CD4-positive, alpha-beta T cell treated with Interleukin-6 at 100 ng/mL for 8 hours (primary cell): ENCODE measurements at regions not wholly inside any gene's neighbourhood (a gene's known extent, or its start where the extent isn't known, plus 50 kb on each side); places are given as distances from the start of the nearest gene placed in this dataset.

Experiments used
- DNase-seq: peaks from one replicate; pipeline ENCODE4 v3.0.0-alpha.2; 2020; ENCODE audit warnings: mixed read lengths, low spot score

DNA sequence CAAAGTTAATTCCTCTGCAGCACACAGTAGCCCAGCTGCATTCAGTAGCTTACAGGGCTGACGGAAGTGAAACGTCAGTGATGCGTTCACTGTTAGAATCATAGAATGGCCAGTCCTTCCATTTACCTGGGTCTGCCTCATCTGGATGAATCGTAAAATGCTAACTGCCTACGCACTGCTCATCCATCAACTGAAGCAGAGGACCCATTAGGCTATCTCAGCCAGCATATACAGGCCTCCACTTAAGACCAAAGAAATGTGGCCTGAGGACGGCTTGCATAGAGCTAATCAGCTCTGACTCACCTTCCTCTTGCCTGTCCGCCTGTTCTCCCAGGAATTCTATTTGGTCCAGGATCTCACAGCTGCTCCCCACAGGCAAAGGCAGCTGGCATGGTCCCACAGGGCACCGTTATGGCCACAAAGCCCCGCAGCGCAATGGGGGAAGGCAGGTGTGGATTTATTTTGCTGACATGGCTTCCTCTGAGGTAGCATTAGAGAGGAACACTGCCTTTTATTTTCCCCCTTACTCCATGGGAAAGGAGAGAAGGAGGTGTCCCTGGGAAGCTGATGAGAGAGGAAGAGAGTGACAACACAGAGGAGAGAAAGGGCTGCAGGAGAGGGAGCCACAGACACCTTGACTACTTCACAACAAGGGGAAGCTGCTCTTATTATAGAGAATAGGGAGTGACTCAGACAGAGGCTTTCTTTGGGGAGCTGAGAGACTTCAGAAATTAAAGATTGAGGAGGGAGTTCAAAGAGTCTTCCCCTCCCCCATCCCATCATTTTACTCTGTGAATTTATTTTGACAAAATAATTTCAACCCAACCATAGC is 177.6 kb downstream of the HHIPL2 start:
- no peak for DNase-seq

DNA sequence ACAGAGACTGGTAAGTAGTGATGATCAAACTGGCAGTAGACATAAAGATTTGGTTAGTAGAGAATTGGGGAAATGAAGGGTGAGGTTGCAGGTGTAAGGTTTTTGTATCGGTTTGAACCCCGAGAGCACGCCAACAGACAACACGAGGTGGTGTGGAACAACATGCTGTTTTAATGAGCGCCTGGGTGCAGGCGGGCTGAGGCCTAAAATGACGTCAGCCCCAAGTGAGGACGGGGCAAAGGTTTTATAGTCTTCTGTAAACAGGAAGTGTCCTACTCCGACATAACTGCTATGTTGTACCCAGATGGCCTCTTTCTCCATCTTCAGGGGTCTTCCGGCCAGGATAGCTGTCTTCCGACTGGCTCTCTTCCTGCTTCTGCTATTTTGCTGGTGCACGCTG is 178.8 kb downstream of the HHIPL2 start:
- DNase-seq = no peak

DNA sequence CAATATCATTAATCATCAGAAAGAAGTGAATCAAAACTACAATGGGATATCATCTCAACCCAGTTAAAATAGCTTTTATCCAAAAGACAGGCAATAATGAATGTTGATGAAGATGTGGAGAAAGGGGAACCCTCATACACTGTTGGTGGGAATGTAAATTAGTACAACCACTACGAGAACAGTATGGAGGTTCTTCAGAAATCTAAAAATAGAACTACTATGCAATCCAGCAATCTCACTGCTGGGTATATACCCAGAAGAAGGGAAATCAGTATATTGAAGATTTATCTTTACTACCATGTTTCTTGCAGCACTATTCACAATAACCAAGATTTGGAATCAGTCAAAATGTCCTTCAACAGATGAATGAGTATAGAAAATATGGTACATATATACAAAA is 189.8 kb downstream of the HHIPL2 start:
- DNase-seq = no peak

DNA sequence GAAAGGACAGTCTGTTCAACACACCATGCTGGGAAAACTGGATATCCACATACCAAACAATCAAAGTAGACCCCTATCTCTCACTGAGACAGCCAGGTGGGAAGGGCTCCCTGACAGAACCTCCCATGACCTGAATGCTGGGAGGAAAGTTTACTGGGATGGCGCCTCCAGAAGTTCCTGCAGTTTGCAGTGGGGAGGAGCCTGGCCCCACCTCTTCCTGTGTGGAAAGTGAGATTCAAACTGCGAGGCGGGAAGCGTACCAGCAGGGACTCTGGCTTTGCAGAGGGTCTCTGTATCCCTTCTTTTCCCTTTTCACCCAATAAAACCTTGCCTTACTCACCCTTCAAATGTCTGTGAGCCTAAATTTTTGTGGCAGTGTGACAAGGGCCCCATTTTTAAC is 190.7 kb downstream of the HHIPL2 start:
- DNase-seq = no peak

DNA sequence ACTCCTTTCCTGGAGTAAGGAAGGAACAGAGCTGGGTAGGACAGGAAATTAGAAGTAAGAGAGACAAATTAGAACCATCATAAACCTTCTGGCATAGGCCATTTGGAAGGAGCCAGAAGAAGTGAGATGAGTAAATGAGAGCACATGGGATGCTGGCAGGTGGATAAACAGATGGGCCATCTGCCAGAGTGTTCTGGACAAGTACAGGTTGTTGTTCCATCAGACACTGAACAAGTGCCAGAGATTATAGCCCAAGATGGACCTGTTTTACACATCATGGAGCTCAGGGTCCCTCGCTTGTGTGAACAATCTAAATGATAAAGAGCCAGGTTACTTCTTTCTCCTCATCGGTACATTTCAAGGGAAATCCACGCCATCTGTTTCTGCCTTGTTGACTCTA is 200.3 kb downstream of the HHIPL2 start:
- DNase-seq = no peak

DNA sequence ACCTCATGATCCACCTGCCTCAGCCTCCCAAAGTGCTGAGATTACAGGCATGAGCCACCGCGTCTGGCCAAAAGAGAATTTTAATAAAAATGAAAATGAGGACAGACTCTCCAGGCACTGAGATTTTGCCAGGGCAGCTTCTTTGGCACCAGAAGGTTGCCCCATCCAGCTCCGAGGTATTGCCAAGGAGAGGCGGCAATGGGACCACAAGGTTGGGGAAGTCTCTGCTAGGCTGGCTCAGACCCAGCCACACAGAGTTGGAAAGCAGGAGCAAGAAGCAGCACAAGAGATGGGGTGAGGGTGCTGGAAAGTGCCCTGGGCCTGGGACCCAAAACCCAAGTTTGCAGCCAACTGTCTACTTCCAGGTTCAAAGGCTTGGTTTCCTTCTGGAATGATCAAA is 200.9 kb downstream of the HHIPL2 start:
- no peak for DNase-seq

DNA sequence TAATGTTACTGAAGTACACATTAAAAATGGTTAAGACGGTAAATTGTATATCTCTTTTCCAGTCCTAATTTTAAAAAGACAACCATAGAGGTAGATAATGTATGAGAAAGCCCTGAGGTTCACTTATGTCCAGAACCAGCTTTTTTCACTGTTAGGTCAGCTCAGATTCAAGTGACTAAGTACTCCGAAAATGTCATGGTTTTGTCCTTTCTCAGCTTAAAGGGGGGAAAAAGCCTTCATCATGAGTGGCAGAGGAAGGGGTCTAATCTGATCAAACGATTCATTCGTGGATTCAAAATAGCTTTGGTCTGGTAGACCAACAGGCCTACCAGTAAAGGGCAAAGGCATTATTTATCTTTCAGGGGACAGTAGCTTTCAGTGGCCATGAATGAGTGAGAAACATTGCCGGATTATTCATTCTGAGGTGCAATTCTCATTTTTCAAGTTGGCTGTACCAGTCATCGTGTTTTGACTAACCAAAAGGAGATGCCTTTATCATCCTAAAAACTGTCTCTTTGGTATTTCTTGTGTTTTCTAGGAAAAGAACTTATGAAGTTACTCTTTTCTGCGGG is 208.4 kb downstream of the HHIPL2 start:
- DNase-seq = no peak

DNA sequence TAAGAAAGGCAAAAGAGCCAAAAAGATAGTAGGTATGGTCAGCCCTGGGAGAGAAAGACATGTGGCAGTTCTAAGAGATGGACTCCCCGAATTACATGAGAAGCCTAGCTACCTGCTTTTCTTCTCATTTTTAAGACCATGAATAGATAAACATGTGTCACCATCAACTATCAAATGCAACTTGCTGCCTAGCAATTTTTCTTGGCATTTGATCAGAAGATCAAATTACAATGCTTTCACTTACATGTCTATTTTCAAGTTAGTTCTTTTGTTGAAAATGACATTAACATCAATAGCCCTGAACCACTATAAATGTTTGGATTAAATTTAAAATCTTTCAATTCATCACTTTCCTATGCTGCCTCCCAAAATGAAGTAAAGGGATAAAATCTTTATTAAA is 212.3 kb downstream of the HHIPL2 start:
- DNase-seq = no peak

DNA sequence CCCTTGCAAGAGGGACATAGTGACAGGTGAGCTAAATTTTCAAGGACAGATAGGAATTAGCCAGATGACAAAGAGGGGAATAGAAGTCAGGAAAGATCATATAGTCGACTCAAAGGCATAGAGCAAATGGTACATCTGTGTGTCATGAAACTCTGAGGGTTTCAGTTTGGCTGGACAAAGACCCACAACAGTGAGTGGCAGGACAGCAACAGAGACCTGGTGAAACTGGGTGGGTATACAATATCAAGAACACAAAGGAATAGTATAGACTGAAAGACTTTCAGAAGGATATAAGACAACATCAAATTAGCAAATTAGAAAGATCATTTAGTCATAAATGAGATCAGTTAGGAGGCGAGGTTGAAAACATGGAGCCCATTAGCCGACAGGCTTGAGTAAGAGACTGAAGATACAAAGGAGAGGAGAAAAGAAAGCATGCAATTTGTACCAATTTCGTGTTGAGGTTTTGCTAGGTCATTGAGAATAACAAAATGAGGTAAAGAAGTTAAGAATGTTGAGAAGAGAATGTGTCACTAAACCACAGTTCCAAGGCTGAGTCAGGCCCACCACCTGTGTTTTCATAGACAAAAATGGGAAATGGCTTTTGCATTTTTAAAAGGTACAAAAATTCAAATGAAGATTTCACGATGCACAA is 213.8 kb downstream of the HHIPL2 start:
- DNase-seq = no peak

DNA sequence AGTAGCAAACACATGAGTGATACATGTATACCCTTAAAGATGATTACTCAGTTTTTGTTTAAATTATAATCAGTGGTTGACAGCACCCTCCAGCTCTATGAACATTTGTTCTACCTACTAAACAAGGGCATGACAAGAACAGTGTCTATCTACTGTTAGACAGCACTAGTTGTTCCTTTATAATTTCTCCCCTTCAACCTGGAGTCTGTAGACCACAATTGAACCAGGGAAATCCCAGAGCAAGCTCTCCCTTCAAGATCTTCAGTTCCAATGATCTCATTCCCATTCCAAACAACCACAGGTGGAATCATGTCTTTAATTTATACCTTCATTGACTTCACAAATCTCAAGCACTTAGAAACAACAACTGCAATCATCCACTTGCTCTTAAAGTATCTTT is 216.1 kb downstream of the HHIPL2 start:
- no peak for DNase-seq

DNA sequence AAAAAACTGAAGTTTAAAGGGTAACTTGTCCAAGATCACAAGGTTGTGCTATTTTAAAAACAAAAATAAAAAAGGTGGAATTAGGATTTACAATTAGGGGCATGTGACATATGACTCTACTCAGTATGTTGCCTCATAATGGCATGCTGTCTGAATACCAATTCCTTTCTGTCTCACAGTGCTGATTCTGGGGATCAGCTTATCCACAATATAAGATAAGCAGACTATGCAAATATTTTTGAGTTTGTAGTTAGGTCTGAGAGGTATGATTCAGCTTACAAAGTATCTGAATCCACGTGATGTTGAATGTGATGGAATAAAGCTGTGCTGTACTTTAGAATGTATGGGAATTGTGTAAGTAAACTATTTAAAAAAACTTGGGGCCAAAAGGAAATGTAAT is 216.6 kb downstream of the HHIPL2 start:
- DNase-seq = no peak

DNA sequence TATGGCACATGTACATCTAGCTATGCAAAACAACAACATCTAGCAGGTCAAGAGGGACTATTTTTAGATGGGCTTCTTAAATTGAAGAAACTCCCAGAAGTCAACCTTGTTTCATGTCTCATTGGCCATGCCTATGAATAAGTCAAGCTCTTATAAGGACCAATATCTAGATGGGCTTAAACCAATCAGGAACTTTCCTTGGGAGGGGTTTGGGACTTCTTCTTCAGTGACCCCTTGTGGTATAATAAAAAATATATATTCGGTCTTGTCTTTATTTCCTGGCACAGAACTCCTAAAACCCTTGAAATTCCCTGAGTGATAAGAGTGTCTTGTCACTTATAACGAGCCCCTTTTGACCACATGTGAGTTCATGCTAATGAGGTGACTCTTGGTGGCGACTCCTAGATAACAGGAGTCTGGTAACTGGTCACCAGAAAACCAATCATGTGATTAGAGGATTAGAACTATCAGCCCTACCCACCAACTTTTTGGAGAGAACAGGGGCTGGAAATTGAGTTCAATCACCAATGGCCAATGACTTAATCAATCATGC is 218.3 kb downstream of the HHIPL2 start:
- DNase-seq = no peak

DNA sequence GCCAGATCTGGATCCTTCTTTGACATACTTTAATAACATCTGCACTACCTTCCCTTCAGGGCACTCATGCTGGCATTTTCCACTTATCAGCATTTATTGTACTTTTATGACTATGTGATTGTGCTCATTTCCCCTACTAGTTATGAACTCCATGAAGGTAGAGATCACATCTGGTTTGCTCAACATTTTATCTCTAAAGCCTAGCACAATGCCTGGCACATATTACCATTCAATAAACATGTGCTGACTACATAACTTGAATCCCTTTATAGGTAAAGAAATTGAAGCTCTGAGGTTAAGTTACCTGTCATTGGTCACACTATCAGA is 221.2 kb downstream of the HHIPL2 start:
- DNase-seq = no peak

DNA sequence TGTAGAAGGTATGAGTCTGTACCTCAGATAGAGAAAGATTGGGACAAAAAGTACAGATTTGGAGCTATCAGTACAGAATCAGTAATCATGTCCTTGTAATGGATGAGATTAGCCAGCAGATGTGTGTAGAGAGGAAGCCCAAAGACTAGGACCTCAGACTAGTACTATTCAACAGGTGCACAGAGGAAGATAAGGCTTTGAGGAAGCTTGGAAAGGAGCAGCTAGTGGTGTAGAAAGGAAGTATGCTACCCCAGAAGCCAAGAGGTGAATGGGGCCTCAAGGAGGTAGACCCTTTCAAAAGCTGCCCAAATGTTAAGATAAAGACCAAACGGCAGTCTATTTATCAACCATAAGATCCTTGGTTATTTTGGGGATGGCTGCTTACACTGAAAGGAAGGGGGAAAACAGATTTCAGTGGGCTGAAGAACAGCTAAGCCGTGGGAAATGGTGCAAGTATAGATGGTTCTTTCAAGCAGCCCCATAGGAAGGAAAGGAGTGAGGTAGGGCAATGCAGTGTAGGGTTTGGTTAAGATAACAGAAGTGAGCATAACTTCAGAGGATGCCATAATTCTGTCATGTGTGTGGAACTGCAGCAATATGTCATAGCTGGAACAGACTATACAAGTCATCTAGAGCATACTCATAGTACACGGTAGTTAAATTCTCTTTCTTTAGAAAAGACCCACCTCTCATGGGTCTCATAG is 221.7 kb downstream of the HHIPL2 start:
- DNase-seq = no peak

DNA sequence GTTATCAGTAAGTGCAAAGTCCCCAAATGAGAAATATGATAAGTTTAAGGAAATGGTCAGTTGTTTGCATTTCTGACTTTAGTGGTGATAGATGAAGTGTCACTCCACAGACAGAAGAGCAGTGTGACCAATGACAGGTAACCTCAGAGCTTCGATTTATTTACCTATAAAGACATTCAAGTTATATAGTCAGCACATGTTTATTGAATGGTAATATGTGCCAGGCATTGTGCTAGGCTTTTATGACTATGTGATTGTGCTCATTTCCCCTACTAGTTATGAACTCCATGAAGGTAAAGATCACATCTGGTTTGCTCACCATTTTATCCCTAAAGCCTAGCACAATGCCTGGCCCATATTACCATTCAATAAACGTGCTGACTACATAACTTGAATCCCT is 222.4 kb downstream of the HHIPL2 start:
- DNase-seq = no peak

DNA sequence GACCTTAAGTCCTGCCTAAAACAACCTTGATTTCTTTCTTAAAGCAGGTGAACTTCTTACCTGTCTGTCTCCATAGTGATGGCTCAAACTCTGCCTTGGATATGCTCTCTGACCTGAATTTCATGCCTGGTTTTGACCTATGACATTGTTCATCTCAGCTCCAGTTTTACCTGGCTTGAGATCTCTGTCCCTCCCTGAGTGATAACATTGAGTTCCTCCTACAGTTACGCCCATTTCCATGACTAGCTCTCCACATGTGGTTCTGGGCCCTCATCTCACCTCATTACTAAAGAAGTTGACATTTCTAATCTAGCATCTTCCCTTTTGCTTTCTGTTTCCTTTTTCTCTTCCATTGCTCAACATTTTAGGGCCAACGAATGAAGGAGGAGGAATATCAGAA is 233.1 kb downstream of the HHIPL2 start:
- no peak for DNase-seq

DNA sequence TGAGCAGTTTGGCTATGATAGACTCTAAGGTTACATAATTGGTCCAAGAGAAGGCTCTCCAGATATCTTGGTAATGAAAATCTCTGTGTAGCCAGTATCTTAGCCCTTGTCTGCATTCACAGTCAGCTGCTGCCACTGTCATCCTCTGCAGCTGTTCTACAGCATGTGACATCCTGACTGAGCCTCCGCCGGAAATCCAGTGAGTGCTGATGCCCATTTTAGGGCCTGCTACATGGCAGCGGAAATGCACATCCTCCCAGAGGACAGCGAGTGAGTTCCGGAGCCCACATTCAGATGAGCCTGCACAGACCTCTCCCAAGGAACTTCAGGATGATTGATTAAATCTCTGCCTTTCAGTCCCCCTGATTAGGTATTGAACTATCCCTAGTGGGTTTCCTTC is 237.1 kb downstream of the HHIPL2 start:
- peak; percentile 9 for DNase-seq

DNA sequence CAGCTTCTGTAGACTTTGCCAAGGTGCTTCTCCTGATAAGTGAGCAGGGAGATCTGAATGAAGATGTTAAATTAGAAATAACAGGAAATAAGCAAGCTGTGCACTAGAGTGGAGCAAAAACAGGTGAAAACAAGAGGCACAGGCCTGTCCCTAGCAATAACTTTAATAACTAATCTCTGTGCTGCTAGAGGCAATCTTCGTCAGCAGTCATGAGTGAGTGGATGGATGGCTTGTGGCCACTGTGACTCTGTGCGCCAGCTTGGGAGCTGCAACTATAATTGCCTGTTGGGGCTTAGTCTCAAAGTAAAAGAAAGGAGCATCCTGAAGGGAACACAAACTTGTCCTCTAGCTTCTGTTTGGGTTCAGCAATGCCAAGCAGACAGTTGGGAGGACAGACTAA is 240.3 kb downstream of the HHIPL2 start:
- DNase-seq = no peak

DNA sequence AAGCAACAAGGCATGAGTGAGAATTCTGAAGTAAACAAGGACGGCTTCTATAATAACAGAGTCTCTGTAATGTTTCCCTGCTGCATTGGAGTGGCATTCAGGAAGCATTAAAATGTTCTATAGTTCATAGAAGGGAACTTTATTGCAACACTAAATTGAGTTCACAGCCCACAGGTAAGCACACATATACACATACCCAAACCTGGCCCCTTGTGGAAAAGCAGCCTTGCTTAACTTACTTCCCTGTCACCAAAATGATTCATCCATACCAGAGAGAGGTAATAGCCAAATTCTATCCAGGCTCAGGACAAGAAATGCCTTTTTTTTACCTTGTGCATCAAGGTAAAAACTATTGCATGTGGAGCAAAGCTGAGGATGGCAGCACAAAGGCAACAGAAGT is 241.4 kb downstream of the HHIPL2 start:
- no peak for DNase-seq

DNA sequence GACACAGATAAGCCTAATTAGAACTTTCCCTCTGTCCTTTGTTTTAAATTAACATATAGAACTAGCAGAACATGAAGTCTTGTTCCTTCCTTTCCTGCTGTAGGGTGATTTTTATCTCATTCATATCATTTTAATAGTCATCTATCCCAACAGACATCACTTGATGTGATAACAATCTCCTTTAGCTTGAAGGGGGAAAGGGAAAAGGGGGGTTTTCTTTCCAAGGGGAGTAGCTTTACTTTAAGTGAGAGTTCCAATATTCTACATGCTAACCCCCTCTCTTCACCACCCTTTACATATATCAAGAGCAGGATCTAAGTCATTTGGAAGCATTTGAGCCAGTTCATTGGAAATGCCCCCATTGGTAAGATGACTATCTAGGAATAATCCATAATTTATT is 241.9 kb downstream of the HHIPL2 start:
- no peak for DNase-seq

DNA sequence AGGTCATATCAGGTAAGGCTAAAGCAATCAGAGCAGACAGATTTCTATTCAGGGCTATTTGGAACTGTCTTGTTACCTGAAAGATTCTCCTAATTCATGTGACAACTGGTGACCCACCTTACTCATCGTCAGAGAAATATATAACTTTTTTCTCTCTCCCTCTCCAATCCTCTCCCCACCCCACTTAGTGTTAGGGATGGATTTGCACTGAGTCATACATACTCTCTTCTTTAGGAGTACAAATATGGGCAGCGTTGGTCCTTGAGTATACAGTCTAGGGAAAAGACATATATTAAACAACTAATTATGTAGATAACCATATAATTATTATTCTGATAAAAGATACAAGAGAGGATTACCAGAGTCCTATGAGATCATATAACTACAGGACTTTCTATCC is 246.3 kb downstream of the HHIPL2 start:
- DNase-seq = no peak

DNA sequence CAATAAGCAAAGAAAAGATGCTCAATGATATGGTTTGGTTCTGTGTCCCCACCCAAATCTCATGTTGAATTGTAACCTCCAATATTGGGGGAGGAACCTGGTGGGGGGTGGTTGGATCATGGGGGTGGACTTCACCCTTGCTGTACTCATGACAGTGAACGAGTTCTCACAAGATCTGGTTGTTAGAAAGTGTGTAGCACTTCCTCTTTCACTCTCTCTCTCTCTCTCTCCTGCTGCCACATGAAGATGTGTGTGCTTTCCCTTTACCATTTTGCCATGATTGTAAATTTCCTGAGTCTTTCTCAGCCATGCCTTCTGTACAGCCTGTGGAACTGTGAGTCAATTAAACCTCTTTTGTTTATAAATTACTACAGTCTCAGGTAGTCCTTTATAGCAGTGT is 248.4 kb downstream of the HHIPL2 start:
- no peak for DNase-seq

DNA sequence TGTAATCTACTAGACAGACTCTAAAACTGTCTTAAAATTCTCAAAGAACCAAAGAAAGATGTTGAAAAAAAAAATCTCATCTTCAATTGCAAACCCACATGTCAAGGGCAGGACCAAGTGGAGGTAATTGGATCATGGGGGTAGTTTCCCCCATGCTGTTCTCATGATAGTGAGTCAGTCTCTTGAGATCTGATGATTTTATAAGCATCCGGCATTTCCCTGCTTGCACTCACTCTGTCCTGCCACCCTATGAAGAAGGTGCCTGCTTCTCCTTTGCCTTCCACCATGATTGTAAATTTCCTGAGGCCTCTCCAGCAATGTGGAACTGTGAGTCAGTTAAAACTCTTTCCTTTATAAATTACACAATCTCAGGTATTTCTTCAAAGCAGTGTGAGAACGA is 257.0 kb downstream of the HHIPL2 start:
- no peak for DNase-seq
